ENCODE measurements at regions not wholly inside any gene's neighbourhood (a gene's known extent, or its start where the extent isn't known, plus 50 kb on each side); places are given as distances from the start of the nearest gene placed in this dataset.

DNA sequence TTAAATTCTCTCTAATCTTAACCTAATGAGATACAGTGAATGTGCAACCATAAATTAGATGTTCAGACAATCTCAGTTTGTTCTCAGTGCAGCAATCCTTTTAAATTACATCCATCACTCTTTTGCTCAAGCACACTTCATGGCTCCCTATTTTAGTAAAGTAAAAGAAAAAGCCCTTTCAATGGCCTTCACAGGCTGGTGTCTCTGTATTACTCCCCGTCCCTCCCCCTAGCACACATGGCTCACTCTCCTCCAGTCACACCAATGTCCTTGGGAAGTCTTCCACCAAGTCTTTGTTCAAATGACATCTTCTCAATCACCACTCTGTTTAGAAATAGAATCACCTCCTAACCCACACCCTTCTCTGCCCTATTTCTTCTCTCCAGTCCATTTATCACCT lies 60.3 kb upstream of the RGS7 start:
- DNase-seq: no peak
- TF ChIP-seq, protein P1, sequence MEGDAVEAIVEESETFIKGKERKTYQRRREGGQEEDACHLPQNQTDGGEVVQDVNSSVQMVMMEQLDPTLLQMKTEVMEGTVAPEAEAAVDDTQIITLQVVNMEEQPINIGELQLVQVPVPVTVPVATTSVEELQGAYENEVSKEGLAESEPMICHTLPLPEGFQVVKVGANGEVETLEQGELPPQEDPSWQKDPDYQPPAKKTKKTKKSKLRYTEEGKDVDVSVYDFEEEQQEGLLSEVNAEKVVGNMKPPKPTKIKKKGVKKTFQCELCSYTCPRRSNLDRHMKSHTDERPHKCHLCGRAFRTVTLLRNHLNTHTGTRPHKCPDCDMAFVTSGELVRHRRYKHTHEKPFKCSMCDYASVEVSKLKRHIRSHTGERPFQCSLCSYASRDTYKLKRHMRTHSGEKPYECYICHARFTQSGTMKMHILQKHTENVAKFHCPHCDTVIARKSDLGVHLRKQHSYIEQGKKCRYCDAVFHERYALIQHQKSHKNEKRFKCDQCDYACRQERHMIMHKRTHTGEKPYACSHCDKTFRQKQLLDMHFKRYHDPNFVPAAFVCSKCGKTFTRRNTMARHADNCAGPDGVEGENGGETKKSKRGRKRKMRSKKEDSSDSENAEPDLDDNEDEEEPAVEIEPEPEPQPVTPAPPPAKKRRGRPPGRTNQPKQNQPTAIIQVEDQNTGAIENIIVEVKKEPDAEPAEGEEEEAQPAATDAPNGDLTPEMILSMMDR (IDR thresholded peaks at IDR 0.05): no peak
- Mint-ChIP-seq H3K27ac (peak overlapping the region; percentile 11), H3K27me3 (ENCODE audit: low read depth, poor library complexity) (peaks cover 24% of the 10 kb centered on the region), H3K4me3 (no peak overlapping the region), H3K4me1 (no peaks in the 10 kb centered on the region), H3K36me3 (ENCODE audit: low read depth) (no peaks in the 10 kb centered on the region), H3K9me3 (no peaks in the 10 kb centered on the region)

DNA sequence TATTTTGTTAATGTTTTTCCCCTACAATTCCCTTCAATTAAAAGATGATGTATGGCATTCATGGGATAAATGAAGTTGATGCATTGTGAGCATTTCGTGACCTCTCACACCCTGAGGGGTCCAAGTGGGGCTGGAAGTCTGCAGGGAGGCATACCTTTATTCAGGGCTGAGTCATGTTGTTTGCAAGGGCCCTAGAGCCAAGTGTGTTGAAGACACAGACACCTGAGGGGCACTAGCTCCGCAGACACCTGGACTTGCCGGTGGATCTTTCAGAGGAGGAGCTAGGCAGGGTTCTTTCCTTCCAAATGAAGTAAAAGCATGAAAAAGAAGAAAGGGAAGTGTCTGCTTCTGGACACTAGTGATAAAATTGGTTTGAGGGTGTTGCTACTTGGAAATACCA lies 57.0 kb upstream of the RGS7 start:
- TF ChIP-seq, protein P1 (IDR thresholded peaks at IDR 0.05): no peak
- no peak for DNase-seq

GRCh38 chr1:241413386-241413785 lies 56.4 kb upstream of the RGS7 start:
- no peak overlapping the region for H3K4me3 Mint-ChIP-seq
- H3K27me3 Mint-ChIP-seq (ENCODE audit: low read depth, poor library complexity): peaks cover 10% of the 10 kb centered on the region
- no peak overlapping the region for H3K27ac Mint-ChIP-seq
- no peaks in the 10 kb centered on the region for H3K4me1 Mint-ChIP-seq
- H3K9me3 Mint-ChIP-seq: no peaks in the 10 kb centered on the region
- TF ChIP-seq, protein P1 (IDR thresholded peaks at IDR 0.05): no peak
- H3K36me3 Mint-ChIP-seq (ENCODE audit: low read depth): no peaks in the 10 kb centered on the region
- no peak for DNase-seq

More for the DNA sequence above, 57.0 kb upstream of the RGS7 start:
- Mint-ChIP-seq H3K27ac (no peak overlapping the region), H3K4me1 (no peaks in the 10 kb centered on the region), H3K27me3 (ENCODE audit: low read depth, poor library complexity) (peaks cover 10% of the 10 kb centered on the region), H3K36me3 (ENCODE audit: low read depth) (no peaks in the 10 kb centered on the region), H3K9me3 (no peaks in the 10 kb centered on the region), H3K4me3 (no peak overlapping the region)

GRCh38 chr1:241412646-241413045 lies 55.6 kb upstream of the RGS7 start:
- Mint-ChIP-seq H3K4me1 (no peaks in the 10 kb centered on the region), H3K4me3 (no peak overlapping the region), H3K27ac (no peak overlapping the region), H3K27me3 (ENCODE audit: low read depth, poor library complexity) (peaks cover 10% of the 10 kb centered on the region), H3K36me3 (ENCODE audit: low read depth) (no peaks in the 10 kb centered on the region), H3K9me3 (no peaks in the 10 kb centered on the region)
- TF ChIP-seq, protein P1 (IDR thresholded peaks at IDR 0.05): no peak
- DNase-seq: no peak

- DNase-seq: no peak
- H3K4me3 Mint-ChIP-seq: no peak overlapping the region
- no peak overlapping the region for H3K27ac Mint-ChIP-seq
- H3K36me3 Mint-ChIP-seq (ENCODE audit: low read depth): no peaks in the 10 kb centered on the region
- TF ChIP-seq, protein P1 (IDR thresholded peaks at IDR 0.05): no peak
- H3K9me3 Mint-ChIP-seq: no peaks in the 10 kb centered on the region
- no peaks in the 10 kb centered on the region for H3K4me1 Mint-ChIP-seq
- H3K27me3 Mint-ChIP-seq (ENCODE audit: low read depth, poor library complexity): peaks cover 10% of the 10 kb centered on the region
These were observed 54.9 kb upstream of the RGS7 start for GRCh38 chr1:241411776-241412338.

GRCh38 chr1:241411056-241411775 lies 54.2 kb upstream of the RGS7 start:
- H3K4me3 Mint-ChIP-seq: no peak overlapping the region
- H3K9me3 Mint-ChIP-seq: no peaks in the 10 kb centered on the region
- no peaks in the 10 kb centered on the region for H3K36me3 Mint-ChIP-seq (ENCODE audit: low read depth)
- H3K27ac Mint-ChIP-seq: no peak overlapping the region
- DNase-seq: no peak
- H3K27me3 Mint-ChIP-seq (ENCODE audit: low read depth, poor library complexity): peaks cover 10% of the 10 kb centered on the region
- H3K4me1 Mint-ChIP-seq: no peaks in the 10 kb centered on the region
- TF ChIP-seq, protein P1 (IDR thresholded peaks at IDR 0.05): no peak

All from nephron progenitor cell (in vitro differentiated cells).